CD4-positive, CD25-positive, alpha-beta regulatory T cell (primary cell): ENCODE measurements at regions not wholly inside any gene's neighbourhood (a gene's known extent, or its start where the extent isn't known, plus 50 kb on each side); places are given as distances from the start of the nearest gene placed in this dataset.

Experiments
- ATAC-seq, 2 donors: fragments of 150-1000 bp; cut with Tn5 transposase; one replicate each; pipeline ENCODE4 v1.10.0; 2021; ENCODE audit warnings: low read depth in 2 of 2, moderate number of reproducible peaks in 2 of 2, moderate library complexity in 1 of 2
- DNase-seq, 3 donors: peaks; one replicate each; pipeline versions ENCODE4 v3.0.0 to v3.0.0-alpha.2; 2012 to 2022; ENCODE audit warnings: mixed read lengths in 1 of 3
- H3K27ac ChIP-seq: one replicate; pipeline ENCODE4 v1.7.0; 2013; ENCODE audit warnings: mild to moderate bottlenecking, low read length; ENCODE audit not compliant: insufficient read depth, poor library complexity, severe bottlenecking
- H3K27me3 ChIP-seq: one replicate; pipeline ENCODE4 v1.7.0; 2013; ENCODE audit warnings: low read length; ENCODE audit not compliant: control insufficient read depth, insufficient read depth
- H3K36me3 ChIP-seq: one replicate; pipeline ENCODE4 v1.7.0; 2013; ENCODE audit warnings: mild to moderate bottlenecking, low read length, moderate library complexity; ENCODE audit not compliant: control insufficient read depth, insufficient read depth
- H3K4me1 ChIP-seq: 2 replicates; pipeline ENCODE4 v1.7.0; 2013; ENCODE audit warnings: mild to moderate bottlenecking, low read length; ENCODE audit not compliant: insufficient read depth, control insufficient read depth, poor library complexity, severe bottlenecking
- H3K4me3 ChIP-seq: one replicate; pipeline ENCODE4 v1.7.0; 2013; ENCODE audit warnings: low read depth, mild to moderate bottlenecking, low read length, moderate library complexity
- H3K9me3 ChIP-seq, 2 experiments: 1 replicate in 1 of 2; 2 replicates in 1 of 2; pipeline ENCODE4 v1.7.0; 2013; ENCODE audit warnings: low read length in 2 of 2, mild to moderate bottlenecking in 1 of 2, moderate library complexity in 1 of 2; ENCODE audit not compliant: control insufficient read depth in 2 of 2
- H3K27ac Mint-ChIP-seq, 3 donors: one replicate each; pipeline ENCODE4 v1.8.0; 2020 to 2022; ENCODE audit warnings: mild to moderate bottlenecking in 3 of 3, mixed read lengths in 3 of 3, moderate library complexity in 2 of 3
- H3K27me3 Mint-ChIP-seq: one replicate; pipeline ENCODE4 v1.8.0; 2022; ENCODE audit warnings: mild to moderate bottlenecking, mixed read lengths
- H3K36me3 Mint-ChIP-seq: one replicate; pipeline ENCODE4 v1.8.0; 2020; ENCODE audit warnings: mixed read lengths
- H3K4me1 Mint-ChIP-seq, 4 donors: one replicate each; pipeline ENCODE4 v1.8.0; 2020 to 2022; ENCODE audit warnings: mixed read lengths in 4 of 4, mild to moderate bottlenecking in 1 of 4
- H3K4me3 Mint-ChIP-seq, 4 donors: one replicate each; pipeline ENCODE4 v1.8.0; 2020 to 2022; ENCODE audit warnings: mild to moderate bottlenecking in 4 of 4, mixed read lengths in 4 of 4, moderate library complexity in 3 of 4
- H3K9me3 Mint-ChIP-seq, 7 donors: one replicate each; pipeline ENCODE4 v1.8.0; 2020 to 2022; ENCODE audit warnings: mixed read lengths in 7 of 7, mild to moderate bottlenecking in 3 of 7, moderate library complexity in 2 of 7

DNA sequence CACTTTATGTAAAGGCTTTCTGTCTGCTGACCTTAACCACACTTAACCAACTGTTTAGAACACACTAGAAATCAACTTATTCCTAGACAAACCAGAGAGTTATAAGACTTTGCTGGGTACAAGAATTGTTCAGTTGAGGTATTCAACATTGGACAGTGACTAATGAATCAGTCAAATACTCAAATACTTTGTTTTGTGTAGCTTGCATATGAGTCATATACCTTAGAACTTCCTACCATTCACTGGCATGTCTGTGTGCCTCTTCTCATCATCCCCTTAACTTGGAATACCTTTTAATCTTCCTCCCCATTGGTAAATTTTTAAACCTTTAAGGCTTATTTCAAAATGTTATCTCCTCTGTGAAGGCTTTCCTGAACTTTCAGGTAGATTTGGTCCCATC is 708.8 kb upstream of the GRIA3 start:
- H3K27ac ChIP-seq = no peak overlapping the region
- Mint-ChIP-seq H3K27ac (no peak overlapping the region), H3K4me1 (no peaks in the 10 kb centered on the region), H3K36me3 (no peaks in the 10 kb centered on the region), H3K4me3 (no peak overlapping the region), H3K9me3 (peaks cover 0 to 7% (median 1%) of the 10 kb centered on the region in 7 donors), H3K27me3 (no peaks in the 10 kb centered on the region)
- no peaks in the 10 kb centered on the region for H3K36me3 ChIP-seq
- no peak for DNase-seq
- no peak overlapping the region for H3K4me3 ChIP-seq
- H3K9me3 ChIP-seq = no peaks in the 10 kb centered on the region
- H3K27me3 ChIP-seq = no peaks in the 10 kb centered on the region
- no peaks in the 10 kb centered on the region for H3K4me1 ChIP-seq
- ATAC-seq = no peak

DNA sequence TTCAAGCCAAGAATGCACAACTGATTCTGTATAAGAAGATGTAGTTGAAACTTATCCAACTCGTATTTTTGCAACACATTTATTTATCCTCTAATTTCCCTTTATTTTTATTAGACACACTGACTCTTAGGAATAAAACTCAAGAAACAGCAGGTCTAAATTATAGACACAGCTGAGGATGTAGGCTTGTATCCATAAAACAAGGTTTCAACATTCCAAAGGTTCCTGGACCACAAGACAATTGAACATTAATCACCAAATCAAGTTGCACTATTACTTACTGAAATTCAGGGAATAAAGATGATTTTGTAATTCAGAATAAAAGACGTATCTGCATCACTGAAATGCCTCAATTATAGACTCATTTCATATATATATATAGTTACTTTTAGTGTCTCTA is 683.5 kb upstream of the GRIA3 start:
- Histone ChIP-seq H3K4me1 (no peaks in the 10 kb centered on the region), H3K27ac (no peak overlapping the region), H3K4me3 (no peak overlapping the region), H3K27me3 (no peaks in the 10 kb centered on the region), H3K9me3 (no peaks in the 10 kb centered on the region), H3K36me3 (no peaks in the 10 kb centered on the region)
- H3K4me1 Mint-ChIP-seq = no peaks in the 10 kb centered on the region
- no peaks in the 10 kb centered on the region for H3K27me3 Mint-ChIP-seq
- DNase-seq = no peak
- H3K27ac Mint-ChIP-seq = no peak overlapping the region
- ATAC-seq = no peak
- peaks cover 0 to 7% (median 2%) of the 10 kb centered on the region in 7 donors for H3K9me3 Mint-ChIP-seq
- no peak overlapping the region for H3K4me3 Mint-ChIP-seq
- no peaks in the 10 kb centered on the region for H3K36me3 Mint-ChIP-seq

DNA sequence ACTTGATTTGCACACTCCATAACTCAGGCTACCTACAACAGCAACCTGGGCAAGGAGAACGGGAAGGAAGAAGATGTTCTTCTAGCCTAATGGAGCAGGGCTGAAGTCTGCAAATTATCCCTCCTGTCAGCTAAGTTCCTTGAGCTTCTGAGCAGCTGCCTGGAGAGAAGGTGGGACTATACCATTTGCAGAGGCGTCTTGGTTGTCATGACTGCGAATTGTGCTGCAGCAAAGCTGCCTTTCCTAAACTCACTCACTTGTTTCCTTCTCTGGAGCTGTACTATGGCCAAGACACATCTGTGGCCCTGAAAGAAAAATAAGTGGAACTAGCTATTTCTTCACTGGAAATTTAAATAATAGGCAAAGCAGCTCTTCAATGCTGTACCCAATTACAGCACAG is 682.4 kb upstream of the GRIA3 start:
- Mint-ChIP-seq H3K4me1 (no peaks in the 10 kb centered on the region), H3K36me3 (no peaks in the 10 kb centered on the region), H3K9me3 (peaks cover 0 to 7% (median 0%) of the 10 kb centered on the region in 7 donors), H3K4me3 (no peak overlapping the region), H3K27me3 (no peaks in the 10 kb centered on the region), H3K27ac (no peak overlapping the region)
- H3K4me1 ChIP-seq = no peaks in the 10 kb centered on the region
- no peaks in the 10 kb centered on the region for H3K36me3 ChIP-seq
- DNase-seq = no peak
- no peak overlapping the region for H3K27ac ChIP-seq
- H3K9me3 ChIP-seq = no peaks in the 10 kb centered on the region
- no peak for ATAC-seq
- no peak overlapping the region for H3K4me3 ChIP-seq
- no peaks in the 10 kb centered on the region for H3K27me3 ChIP-seq

DNA sequence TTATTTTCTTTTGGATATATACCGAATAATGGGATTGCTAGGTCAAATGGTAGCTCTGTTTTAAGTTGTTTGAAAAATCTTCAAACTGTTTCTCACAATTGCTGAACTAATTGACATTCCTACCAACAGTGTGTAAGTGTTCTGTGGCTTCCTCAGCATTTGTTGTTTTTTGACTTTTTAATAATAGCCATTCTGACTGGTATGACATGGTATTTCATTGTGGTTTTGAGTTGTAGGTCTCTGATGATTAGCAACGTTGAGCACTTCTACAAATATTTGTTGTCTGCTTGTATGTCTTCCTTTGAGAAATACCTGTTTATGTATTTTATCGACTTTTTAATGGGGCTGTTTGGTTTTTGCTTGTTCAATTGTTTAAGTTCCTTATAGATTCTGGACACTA is 680.1 kb upstream of the GRIA3 start:
- no peaks in the 10 kb centered on the region for H3K36me3 ChIP-seq
- H3K4me1 ChIP-seq = no peaks in the 10 kb centered on the region
- Mint-ChIP-seq H3K4me1 (no peaks in the 10 kb centered on the region), H3K9me3 (peaks cover 0 to 9% (median 0%) of the 10 kb centered on the region in 7 donors), H3K4me3 (no peak overlapping the region), H3K36me3 (no peaks in the 10 kb centered on the region), H3K27me3 (no peaks in the 10 kb centered on the region), H3K27ac (no peak overlapping the region)
- no peak for ATAC-seq
- no peak overlapping the region for H3K4me3 ChIP-seq
- no peaks in the 10 kb centered on the region for H3K27me3 ChIP-seq
- H3K27ac ChIP-seq = no peak overlapping the region
- DNase-seq = no peak
- H3K9me3 ChIP-seq = no peaks in the 10 kb centered on the region

DNA sequence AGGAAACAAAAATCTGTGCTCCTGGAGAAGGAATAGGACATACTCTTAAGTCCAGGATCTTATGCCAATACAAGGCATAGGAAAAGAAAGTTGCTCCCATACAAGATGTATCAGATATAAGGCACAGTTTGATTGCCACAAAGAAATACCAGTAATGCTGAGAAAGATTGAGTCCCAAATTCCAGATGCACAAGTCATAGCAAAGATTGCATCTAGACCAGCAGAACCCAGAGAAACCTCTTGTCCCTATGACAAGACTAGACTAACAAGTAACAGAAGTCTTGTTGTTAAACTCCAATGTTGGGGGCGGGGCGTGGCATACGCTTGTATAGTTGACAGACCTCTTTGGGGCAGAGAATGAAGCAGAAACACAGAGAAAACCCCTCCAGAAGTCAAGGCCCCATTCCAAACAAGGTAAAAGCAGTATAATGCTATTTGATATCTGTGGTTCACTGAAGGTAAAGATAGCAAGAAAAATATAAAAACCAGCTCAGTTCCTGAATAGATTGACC is 671.5 kb upstream of the GRIA3 start:
- H3K9me3 ChIP-seq = no peaks in the 10 kb centered on the region
- H3K27me3 ChIP-seq = no peaks in the 10 kb centered on the region
- peaks cover 0 to 9% (median 4%) of the 10 kb centered on the region in 7 donors for H3K9me3 Mint-ChIP-seq
- DNase-seq = no peak
- no peak overlapping the region for H3K27ac Mint-ChIP-seq
- no peaks in the 10 kb centered on the region for H3K4me1 ChIP-seq
- no peaks in the 10 kb centered on the region for H3K36me3 Mint-ChIP-seq
- no peak overlapping the region for H3K4me3 Mint-ChIP-seq
- no peaks in the 10 kb centered on the region for H3K36me3 ChIP-seq
- no peaks in the 10 kb centered on the region for H3K27me3 Mint-ChIP-seq
- no peak overlapping the region for H3K27ac ChIP-seq
- ATAC-seq = no peak
- no peak overlapping the region for H3K4me3 ChIP-seq
- peaks cover 0 to 4% (median 0%) of the 10 kb centered on the region in 4 donors for H3K4me1 Mint-ChIP-seq

DNA sequence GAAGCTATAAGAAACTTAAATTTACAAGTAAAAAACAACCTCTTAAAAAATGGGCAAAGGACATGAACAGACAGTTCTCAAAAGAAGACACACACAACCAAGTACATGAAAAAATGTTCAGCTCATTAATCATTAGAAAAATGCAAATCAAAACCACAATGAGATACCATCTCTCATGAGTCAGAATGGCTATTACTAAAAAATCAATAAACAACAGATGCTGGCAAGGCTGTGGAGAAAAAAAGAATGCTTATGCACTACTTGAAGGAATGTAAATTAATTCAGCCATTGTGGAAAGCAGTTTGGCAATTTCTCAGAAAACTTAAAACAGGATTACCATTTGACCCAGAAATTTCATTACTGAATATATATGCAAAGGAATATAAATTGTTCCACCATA is 666.3 kb upstream of the GRIA3 start:
- Histone ChIP-seq H3K4me1 (no peaks in the 10 kb centered on the region), H3K27me3 (no peaks in the 10 kb centered on the region), H3K4me3 (no peak overlapping the region), H3K36me3 (no peaks in the 10 kb centered on the region), H3K9me3 (no peaks in the 10 kb centered on the region), H3K27ac (no peak overlapping the region)
- no peaks in the 10 kb centered on the region for H3K27me3 Mint-ChIP-seq
- H3K4me1 Mint-ChIP-seq = peaks cover 0 to 4% (median 0%) of the 10 kb centered on the region in 4 donors
- no peaks in the 10 kb centered on the region for H3K36me3 Mint-ChIP-seq
- ATAC-seq = no peak
- peaks cover 0 to 7% (median 3%) of the 10 kb centered on the region in 7 donors for H3K9me3 Mint-ChIP-seq
- no peak for DNase-seq
- H3K27ac Mint-ChIP-seq = no peak overlapping the region
- H3K4me3 Mint-ChIP-seq = no peak overlapping the region

DNA sequence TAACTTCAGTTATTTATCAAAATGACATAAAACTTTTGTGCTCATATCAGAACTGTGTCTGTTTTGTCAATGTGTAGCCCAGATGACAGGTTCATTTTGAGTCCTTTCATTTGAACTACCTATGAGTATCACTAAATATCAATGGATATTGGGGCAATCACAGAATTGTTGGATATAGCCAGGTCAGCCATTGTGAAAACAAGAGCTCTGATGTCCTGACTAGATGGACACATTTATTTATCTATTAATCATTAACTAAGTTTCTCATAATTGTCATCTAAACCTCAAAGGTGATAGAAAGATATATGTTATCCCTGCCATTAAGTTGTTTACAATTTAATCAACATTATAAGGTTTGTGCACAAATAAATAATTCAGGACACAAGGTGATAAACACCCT is 638.3 kb upstream of the GRIA3 start:
- ATAC-seq (no peak), DNase-seq (no peak)
- H3K9me3 Mint-ChIP-seq = peaks cover 0 to 4% (median 0%) of the 10 kb centered on the region in 7 donors
- peak overlapping the region in 1 of 3 donors; percentile 10 for H3K27ac Mint-ChIP-seq
- no peak overlapping the region for H3K4me3 Mint-ChIP-seq
- H3K27me3 Mint-ChIP-seq = no peaks in the 10 kb centered on the region
- Histone ChIP-seq H3K4me3 (no peak overlapping the region), H3K27me3 (no peaks in the 10 kb centered on the region), H3K4me1 (no peaks in the 10 kb centered on the region), H3K36me3 (no peaks in the 10 kb centered on the region), H3K27ac (no peak overlapping the region), H3K9me3 (no peaks in the 10 kb centered on the region)
- H3K4me1 Mint-ChIP-seq = no peaks in the 10 kb centered on the region
- H3K36me3 Mint-ChIP-seq = no peaks in the 10 kb centered on the region

DNA sequence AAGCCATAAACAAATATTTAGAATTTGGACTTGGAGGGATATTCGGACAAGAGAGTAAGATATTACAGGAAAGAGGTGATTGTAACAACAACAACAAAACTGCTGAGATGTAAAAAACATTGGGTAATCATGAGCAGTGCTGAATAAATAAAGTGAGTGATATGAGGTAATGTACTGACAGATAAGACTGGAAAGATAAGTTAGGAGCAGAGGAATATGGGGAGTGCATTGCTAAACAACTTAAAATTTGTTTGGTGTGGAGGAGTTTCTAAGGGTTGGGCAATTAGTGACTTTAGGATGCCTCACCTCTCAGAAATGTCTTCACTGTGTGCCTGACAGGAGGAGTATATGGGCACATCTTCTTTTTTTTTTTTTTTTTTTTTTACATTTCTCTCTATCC is 637.8 kb upstream of the GRIA3 start:
- no peak overlapping the region for H3K4me3 ChIP-seq
- no peak overlapping the region for H3K27ac ChIP-seq
- H3K27ac Mint-ChIP-seq = peak overlapping the region in 1 of 3 donors; percentile 10
- no peaks in the 10 kb centered on the region for H3K27me3 ChIP-seq
- H3K36me3 Mint-ChIP-seq = no peaks in the 10 kb centered on the region
- no peaks in the 10 kb centered on the region for H3K36me3 ChIP-seq
- H3K4me1 ChIP-seq = no peaks in the 10 kb centered on the region
- H3K4me3 Mint-ChIP-seq = no peak overlapping the region
- H3K4me1 Mint-ChIP-seq = no peaks in the 10 kb centered on the region
- ATAC-seq (no peak), DNase-seq (no peak)
- H3K9me3 Mint-ChIP-seq = peaks cover 0 to 4% (median 0%) of the 10 kb centered on the region in 7 donors
- no peaks in the 10 kb centered on the region for H3K9me3 ChIP-seq
- H3K27me3 Mint-ChIP-seq = no peaks in the 10 kb centered on the region
